Activated naive CD8-positive, alpha-beta T cell treated with anti-CD3 and anti-CD28 coated beads for 36 hours (primary cell): ENCODE measurements at regions not wholly inside any gene's neighbourhood (a gene's known extent, or its start where the extent isn't known, plus 50 kb on each side); places are given as distances from the start of the nearest gene placed in this dataset.
"Not testable (repeated sequence)": the region's sequence is repeated elsewhere in the genome, so short reads cannot be mapped to it uniquely, and the experiment has no call there.

Experiments
- DNase-seq: peaks from one replicate; pipeline ENCODE4 v3.0.0; 2021
- H3K27ac Mint-ChIP-seq: one replicate; pipeline ENCODE4 v1.8.0; 2022; ENCODE audit warnings: mild to moderate bottlenecking, moderate library complexity, mixed read lengths
- H3K27me3 Mint-ChIP-seq: one replicate; pipeline ENCODE4 v1.8.0; 2022; ENCODE audit warnings: mild to moderate bottlenecking, mixed read lengths
- H3K36me3 Mint-ChIP-seq: one replicate; pipeline ENCODE4 v1.8.0; 2021; ENCODE audit warnings: mild to moderate bottlenecking, mixed read lengths
- H3K4me1 Mint-ChIP-seq: one replicate; pipeline ENCODE4 v1.8.0; 2021; ENCODE audit warnings: mixed read lengths
- H3K4me3 Mint-ChIP-seq: one replicate; pipeline ENCODE4 v1.8.0; 2022; ENCODE audit warnings: mild to moderate bottlenecking, moderate library complexity, mixed read lengths
- H3K9me3 Mint-ChIP-seq: one replicate; pipeline ENCODE4 v1.8.0; 2022; ENCODE audit warnings: mixed read lengths

GRCh38 chr12:75666126-75666938 lies 154.9 kb upstream of the KRR1 start:
- Mint-ChIP-seq H3K27ac (no peak overlapping the region), H3K9me3 (no peaks in the 10 kb centered on the region), H3K4me3 (no peak overlapping the region), H3K36me3 (no peaks in the 10 kb centered on the region), H3K4me1 (no peaks in the 10 kb centered on the region), H3K27me3 (peaks cover 4% of the 10 kb centered on the region)
- no peak for DNase-seq

- no peak for DNase-seq
- no peaks in the 10 kb centered on the region for H3K9me3 Mint-ChIP-seq
- H3K27ac Mint-ChIP-seq = no peak overlapping the region
- H3K36me3 Mint-ChIP-seq = no peaks in the 10 kb centered on the region
- H3K4me1 Mint-ChIP-seq = no peaks in the 10 kb centered on the region
- H3K27me3 Mint-ChIP-seq = peaks cover 4% of the 10 kb centered on the region
- no peak overlapping the region for H3K4me3 Mint-ChIP-seq
Measured at GRCh38 chr12:75665216-75665615, 153.8 kb upstream of the KRR1 start.

- Mint-ChIP-seq H3K27me3 (peaks cover 8% of the 10 kb centered on the region), H3K4me1 (peaks cover 7% of the 10 kb centered on the region), H3K9me3 (no peaks in the 10 kb centered on the region), H3K36me3 (no peaks in the 10 kb centered on the region), H3K4me3 (no peak overlapping the region), H3K27ac (no peak overlapping the region)
- no peak for DNase-seq
Measured at GRCh38 chr12:75662511-75663159, 151.2 kb upstream of the KRR1 start.

GRCh38 chr12:75661908-75662307 lies 150.5 kb upstream of the KRR1 start:
- no peaks in the 10 kb centered on the region for H3K36me3 Mint-ChIP-seq
- peaks cover 8% of the 10 kb centered on the region for H3K27me3 Mint-ChIP-seq
- DNase-seq = no peak
- H3K27ac Mint-ChIP-seq = no peak overlapping the region
- H3K4me3 Mint-ChIP-seq = no peak overlapping the region
- no peaks in the 10 kb centered on the region for H3K9me3 Mint-ChIP-seq
- H3K4me1 Mint-ChIP-seq = peaks cover 7% of the 10 kb centered on the region

GRCh38 chr12:75660805-75661404 lies 149.5 kb upstream of the KRR1 start:
- H3K9me3 Mint-ChIP-seq = no peaks in the 10 kb centered on the region
- no peak overlapping the region for H3K4me3 Mint-ChIP-seq
- H3K4me1 Mint-ChIP-seq = peaks cover 7% of the 10 kb centered on the region
- no peak for DNase-seq
- H3K27ac Mint-ChIP-seq = no peak overlapping the region
- peaks cover 8% of the 10 kb centered on the region for H3K27me3 Mint-ChIP-seq
- peaks cover 2% of the 10 kb centered on the region for H3K36me3 Mint-ChIP-seq

GRCh38 chr12:75660107-75660530 lies 148.7 kb upstream of the KRR1 start:
- H3K27me3 Mint-ChIP-seq = peaks cover 8% of the 10 kb centered on the region
- H3K36me3 Mint-ChIP-seq = peaks cover 4% of the 10 kb centered on the region
- no peak for DNase-seq
- H3K9me3 Mint-ChIP-seq = no peaks in the 10 kb centered on the region
- peaks cover 13% of the 10 kb centered on the region for H3K4me1 Mint-ChIP-seq
- H3K27ac Mint-ChIP-seq = no peak overlapping the region
- H3K4me3 Mint-ChIP-seq = no peak overlapping the region

GRCh38 chr12:75658901-75659823 lies 147.8 kb upstream of the KRR1 start:
- peaks cover 17% of the 10 kb centered on the region for H3K4me1 Mint-ChIP-seq
- no peak overlapping the region for H3K4me3 Mint-ChIP-seq
- peaks cover 4% of the 10 kb centered on the region for H3K36me3 Mint-ChIP-seq
- peak overlapping the region; percentile 40 for H3K27ac Mint-ChIP-seq
- no peaks in the 10 kb centered on the region for H3K9me3 Mint-ChIP-seq
- no peak for DNase-seq
- H3K27me3 Mint-ChIP-seq = peaks cover 8% of the 10 kb centered on the region

GRCh38 chr12:75658286-75658685 lies 146.9 kb upstream of the KRR1 start:
- H3K4me3 Mint-ChIP-seq = no peak overlapping the region
- no peak for DNase-seq
- H3K9me3 Mint-ChIP-seq = no peaks in the 10 kb centered on the region
- peaks cover 17% of the 10 kb centered on the region for H3K4me1 Mint-ChIP-seq
- H3K27me3 Mint-ChIP-seq = peaks cover 4% of the 10 kb centered on the region
- H3K36me3 Mint-ChIP-seq = peaks cover 4% of the 10 kb centered on the region
- no peak overlapping the region for H3K27ac Mint-ChIP-seq

- Mint-ChIP-seq H3K9me3 (no peaks in the 10 kb centered on the region), H3K36me3 (peaks cover 4% of the 10 kb centered on the region), H3K4me3 (no peak overlapping the region), H3K27me3 (peaks cover 4% of the 10 kb centered on the region), H3K4me1 (peaks cover 17% of the 10 kb centered on the region), H3K27ac (no peak overlapping the region)
- DNase-seq = no peak
Measured at GRCh38 chr12:75657831-75658230, 146.4 kb upstream of the KRR1 start.

- not testable (repeated sequence) for H3K9me3 Mint-ChIP-seq, H3K27ac Mint-ChIP-seq, H3K27me3 Mint-ChIP-seq, H3K4me3 Mint-ChIP-seq, H3K36me3 Mint-ChIP-seq, DNase-seq
- peaks cover 17% of the 10 kb centered on the region for H3K4me1 Mint-ChIP-seq
Measured at GRCh38 chr12:75657354-75657753, 145.9 kb upstream of the KRR1 start.

GRCh38 chr12:75656648-75657047 lies 145.2 kb upstream of the KRR1 start:
- peaks cover 17% of the 10 kb centered on the region for H3K4me1 Mint-ChIP-seq
- peaks cover 10% of the 10 kb centered on the region for H3K27me3 Mint-ChIP-seq
- peaks cover 4% of the 10 kb centered on the region for H3K36me3 Mint-ChIP-seq
- no peaks in the 10 kb centered on the region for H3K9me3 Mint-ChIP-seq
- H3K4me3 Mint-ChIP-seq = no peak overlapping the region
- no peak for DNase-seq
- H3K27ac Mint-ChIP-seq = no peak overlapping the region

- H3K9me3 Mint-ChIP-seq = no peaks in the 10 kb centered on the region
- no peak overlapping the region for H3K27ac Mint-ChIP-seq
- no peak for DNase-seq
- peaks cover 17% of the 10 kb centered on the region for H3K4me1 Mint-ChIP-seq
- no peak overlapping the region for H3K4me3 Mint-ChIP-seq
- H3K36me3 Mint-ChIP-seq = peaks cover 4% of the 10 kb centered on the region
- H3K27me3 Mint-ChIP-seq = peaks cover 11% of the 10 kb centered on the region
Measured at GRCh38 chr12:75656210-75656609, 144.8 kb upstream of the KRR1 start.

- peaks cover 4% of the 10 kb centered on the region for H3K36me3 Mint-ChIP-seq
- H3K27ac Mint-ChIP-seq = peak overlapping the region; percentile 47
- peaks cover 18% of the 10 kb centered on the region for H3K27me3 Mint-ChIP-seq
- DNase-seq = no peak
- no peaks in the 10 kb centered on the region for H3K9me3 Mint-ChIP-seq
- peaks cover 17% of the 10 kb centered on the region for H3K4me1 Mint-ChIP-seq
- no peak overlapping the region for H3K4me3 Mint-ChIP-seq
Measured at GRCh38 chr12:75655315-75655806, 144.0 kb upstream of the KRR1 start.

GRCh38 chr12:75651342-75651695 lies 139.9 kb upstream of the KRR1 start:
- Mint-ChIP-seq H3K9me3 (no peaks in the 10 kb centered on the region), H3K4me1 (peaks cover 10% of the 10 kb centered on the region), H3K27ac (no peak overlapping the region), H3K4me3 (no peak overlapping the region), H3K36me3 (peaks cover 2% of the 10 kb centered on the region), H3K27me3 (peaks cover 23% of the 10 kb centered on the region)
- DNase-seq = no peak
